ENCODE measurements at regions not wholly inside any gene's neighbourhood (a gene's known extent, or its start where the extent isn't known, plus 50 kb on each side); places are given as distances from the start of the nearest gene placed in this dataset.

DNA sequence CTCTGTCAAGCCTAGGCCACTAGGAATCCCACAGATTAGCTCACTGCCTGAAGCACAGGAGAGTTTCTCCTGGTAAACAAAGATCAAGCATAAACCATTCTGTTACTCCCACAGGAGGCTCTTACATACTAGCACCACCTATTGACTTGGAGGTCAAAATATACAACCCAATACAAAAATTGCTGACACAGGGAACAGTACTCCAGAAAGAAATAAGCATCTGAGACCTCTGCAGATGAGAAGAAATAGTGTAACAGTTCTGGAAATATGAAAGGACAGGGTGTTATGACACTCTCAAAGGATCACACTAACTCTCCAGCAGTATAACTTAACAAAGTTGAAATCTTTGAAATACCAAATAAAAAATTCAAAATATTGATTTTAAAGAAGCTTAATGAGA is 269.6 kb upstream of the ARRDC3 start:
- Histone ChIP-seq H3K9me3 (peaks cover 0 to 7% of the 10 kb centered on the region in 2 donors), H3K4me3 (no peak overlapping the region), H3K4me1 (no peaks in the 10 kb centered on the region), H3K27me3 (no peaks in the 10 kb centered on the region), H3K36me3 (no peaks in the 10 kb centered on the region), H3K27ac (no peak overlapping the region)
- DNase-seq: no peak
- TF ChIP-seq, protein P1, sequence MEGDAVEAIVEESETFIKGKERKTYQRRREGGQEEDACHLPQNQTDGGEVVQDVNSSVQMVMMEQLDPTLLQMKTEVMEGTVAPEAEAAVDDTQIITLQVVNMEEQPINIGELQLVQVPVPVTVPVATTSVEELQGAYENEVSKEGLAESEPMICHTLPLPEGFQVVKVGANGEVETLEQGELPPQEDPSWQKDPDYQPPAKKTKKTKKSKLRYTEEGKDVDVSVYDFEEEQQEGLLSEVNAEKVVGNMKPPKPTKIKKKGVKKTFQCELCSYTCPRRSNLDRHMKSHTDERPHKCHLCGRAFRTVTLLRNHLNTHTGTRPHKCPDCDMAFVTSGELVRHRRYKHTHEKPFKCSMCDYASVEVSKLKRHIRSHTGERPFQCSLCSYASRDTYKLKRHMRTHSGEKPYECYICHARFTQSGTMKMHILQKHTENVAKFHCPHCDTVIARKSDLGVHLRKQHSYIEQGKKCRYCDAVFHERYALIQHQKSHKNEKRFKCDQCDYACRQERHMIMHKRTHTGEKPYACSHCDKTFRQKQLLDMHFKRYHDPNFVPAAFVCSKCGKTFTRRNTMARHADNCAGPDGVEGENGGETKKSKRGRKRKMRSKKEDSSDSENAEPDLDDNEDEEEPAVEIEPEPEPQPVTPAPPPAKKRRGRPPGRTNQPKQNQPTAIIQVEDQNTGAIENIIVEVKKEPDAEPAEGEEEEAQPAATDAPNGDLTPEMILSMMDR (IDR thresholded peaks at IDR 0.05): no peak
- TF ChIP-seq POLR2AphosphoS5 (IDR thresholded peaks at IDR 0.05) (no peak), EP300 (IDR thresholded peaks at IDR 0.05; ENCODE audit: low read depth) (no peak), POLR2A (IDR thresholded peaks at IDR 0.05) (no peak)
- in situ Hi-C loops (cut with MboI; ENCODE audit: low pct_ligation_motif_present in 1 of 4, low pct_unique_long_range_greater_than_20kb in 1 of 4, low sequenced_read_pairs in 3 of 4) (no loop called here), intact Hi-C loops (cut with DNase I; ENCODE audit: low total_unique reads) (no loop called here)

DNA sequence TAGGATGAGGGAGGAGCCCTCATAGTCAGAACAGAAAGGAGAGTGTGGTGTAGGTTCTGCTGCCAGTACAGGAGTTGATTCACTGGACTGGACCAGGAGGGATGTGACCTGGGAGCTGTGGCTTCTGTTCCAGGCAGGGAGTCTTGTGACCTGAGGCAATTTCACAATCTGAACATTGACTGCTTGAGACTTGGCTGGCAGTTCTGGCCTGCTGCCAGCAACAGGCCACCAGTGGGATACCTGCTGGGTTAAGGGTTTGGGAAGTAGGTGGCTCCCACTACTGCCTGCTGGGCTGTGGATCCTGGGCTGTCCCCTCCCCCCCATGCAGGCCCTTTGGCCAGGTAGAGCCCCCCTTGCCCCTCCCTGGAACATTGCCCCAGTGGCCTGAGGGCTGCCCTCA is 268.6 kb upstream of the ARRDC3 start:
- in situ Hi-C loops (cut with MboI; ENCODE audit: low pct_ligation_motif_present in 1 of 4, low pct_unique_long_range_greater_than_20kb in 1 of 4, low sequenced_read_pairs in 3 of 4): no loop called here
- Histone ChIP-seq H3K27ac (no peak overlapping the region), H3K36me3 (no peaks in the 10 kb centered on the region), H3K4me3 (no peak overlapping the region), H3K27me3 (no peaks in the 10 kb centered on the region), H3K4me1 (no peaks in the 10 kb centered on the region), H3K9me3 (peaks cover 0 to 5% of the 10 kb centered on the region in 2 donors)
- intact Hi-C loops (cut with DNase I; ENCODE audit: low total_unique reads): no loop called here
- TF ChIP-seq POLR2AphosphoS5 (IDR thresholded peaks at IDR 0.05) (no peak), POLR2A (IDR thresholded peaks at IDR 0.05) (no peak), EP300 (IDR thresholded peaks at IDR 0.05; ENCODE audit: low read depth) (no peak)
- TF ChIP-seq, protein P1 (IDR thresholded peaks at IDR 0.05): no peak
- DNase-seq: no peak

GRCh38 chr5:91645347-91645746 is 262.2 kb upstream of the ARRDC3 start:
- intact Hi-C loops (cut with DNase I; ENCODE audit: low total_unique reads): no loop called here

DNA sequence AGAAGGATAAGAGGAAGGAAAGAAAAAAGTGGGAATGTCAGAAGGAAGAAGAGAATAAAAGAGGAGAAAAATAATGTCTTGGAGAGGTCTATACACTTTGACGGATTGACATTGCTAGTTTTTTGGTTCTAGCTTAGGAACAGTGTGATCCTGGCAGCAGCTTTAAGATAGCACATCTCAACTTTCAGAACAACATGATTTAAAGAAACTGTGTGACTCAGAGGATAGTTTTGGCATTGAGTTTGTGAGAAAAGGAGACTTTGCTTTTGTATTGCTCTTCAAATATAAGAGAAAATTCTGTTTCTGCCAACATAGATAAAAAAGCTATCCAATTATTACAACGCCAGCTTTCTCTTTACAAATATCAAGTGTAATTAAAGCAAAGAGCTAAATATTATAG is 260.7 kb upstream of the ARRDC3 start:
- Histone ChIP-seq H3K9me3 (no peaks in the 10 kb centered on the region), H3K4me3 (no peak overlapping the region), H3K4me1 (peaks cover 0 to 5% (median 0%) of the 10 kb centered on the region in 4 donors), H3K27me3 (no peaks in the 10 kb centered on the region), H3K36me3 (no peaks in the 10 kb centered on the region), H3K27ac (no peak overlapping the region)
- WGBS, 2 donors (ENCODE audit: low coverage in 1 of 2): 65% methylated on average over 2 of the region's 2 CpGs
- in situ Hi-C loops (cut with MboI; ENCODE audit: low pct_ligation_motif_present in 1 of 4, low pct_unique_long_range_greater_than_20kb in 1 of 4, low sequenced_read_pairs in 3 of 4) (no loop called here), intact Hi-C loops (cut with DNase I; ENCODE audit: low total_unique reads) (no loop called here)
- no peak for DNase-seq
- no peak for TF ChIP-seq POLR2AphosphoS5 (IDR thresholded peaks at IDR 0.05)
- TF ChIP-seq, protein P1 (IDR thresholded peaks at IDR 0.05): no peak
- no peak for TF ChIP-seq EP300 (IDR thresholded peaks at IDR 0.05; ENCODE audit: low read depth)
- TF ChIP-seq POLR2A (IDR thresholded peaks at IDR 0.05): no peak

More at GRCh38 chr5:91645347-91645746, 262.2 kb upstream of the ARRDC3 start:
- 92 to 100% methylated on average over 1 to 4 of the region's 4 CpGs for WGBS, 2 donors (ENCODE audit: low coverage in 1 of 2)
- Histone ChIP-seq H3K27me3 (no peaks in the 10 kb centered on the region), H3K4me1 (peaks cover 0 to 5% (median 0%) of the 10 kb centered on the region in 4 donors), H3K9me3 (no peaks in the 10 kb centered on the region), H3K4me3 (no peak overlapping the region), H3K27ac (no peak overlapping the region), H3K36me3 (no peaks in the 10 kb centered on the region)
- DNase-seq: no peak
- in situ Hi-C loops (cut with MboI; ENCODE audit: low pct_ligation_motif_present in 1 of 4, low pct_unique_long_range_greater_than_20kb in 1 of 4, low sequenced_read_pairs in 3 of 4): no loop called here
- TF ChIP-seq EP300 (IDR thresholded peaks at IDR 0.05; ENCODE audit: low read depth) (no peak), POLR2A (IDR thresholded peaks at IDR 0.05) (no peak)
- TF ChIP-seq, protein P1 (IDR thresholded peaks at IDR 0.05): no peak
